CD4-positive, alpha-beta T cell treated with Interleukin-12 subunit alpha and Interleukin-12 subunit beta, for 1 hour (primary cell): ENCODE measurements at regions not wholly inside any gene's neighbourhood (a gene's known extent, or its start where the extent isn't known, plus 50 kb on each side); places are given as distances from the start of the nearest gene placed in this dataset.
A peak's percentile ranks its signal among the peaks of the same experiment; 100 is the strongest.

Experiments used
- DNase-seq: peaks from one replicate; pipeline ENCODE4 v3.0.0-alpha.2; 2020

DNA sequence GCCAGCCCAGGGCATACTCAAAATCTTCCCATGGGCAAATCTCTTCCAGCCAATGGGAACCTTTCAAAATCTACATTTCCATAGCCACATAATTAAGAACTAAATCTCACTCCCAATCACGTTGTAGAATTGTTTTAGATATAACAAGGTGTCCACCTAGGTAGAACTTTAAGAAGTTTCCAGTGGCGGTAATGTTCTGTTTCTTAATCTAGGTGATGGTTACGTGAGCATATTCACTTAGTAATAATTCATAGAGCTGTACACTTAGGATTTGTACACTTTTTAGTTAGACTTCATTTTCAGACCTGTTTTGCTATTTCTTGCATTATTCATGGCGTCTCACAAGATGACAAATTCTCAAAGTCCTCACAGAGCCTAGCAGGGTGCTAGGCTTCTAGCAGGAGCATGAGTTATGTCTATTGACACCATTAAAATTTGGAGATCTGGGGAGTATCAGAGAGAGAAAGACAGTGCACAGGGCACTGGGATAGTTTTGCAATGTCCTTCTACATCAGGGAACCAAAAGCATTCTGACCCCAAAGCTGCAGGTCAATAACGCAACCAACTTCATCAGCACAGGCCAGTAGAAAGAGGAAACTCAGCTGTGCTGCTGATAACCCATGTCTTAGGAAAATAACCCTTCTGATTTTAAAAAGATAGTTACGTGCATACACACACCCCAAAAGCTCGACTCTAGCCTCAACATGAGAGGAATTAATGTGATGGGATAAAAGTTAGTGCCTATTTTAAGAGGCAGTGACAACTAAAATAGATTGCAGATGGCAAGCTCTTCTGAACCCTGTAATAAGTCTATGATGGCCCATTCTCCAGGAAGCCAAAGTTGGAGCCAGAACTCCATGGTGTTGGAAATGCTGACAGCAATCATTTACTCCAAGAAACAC is 518.1 kb upstream of the JARID2 start:
- no peak for DNase-seq

DNA sequence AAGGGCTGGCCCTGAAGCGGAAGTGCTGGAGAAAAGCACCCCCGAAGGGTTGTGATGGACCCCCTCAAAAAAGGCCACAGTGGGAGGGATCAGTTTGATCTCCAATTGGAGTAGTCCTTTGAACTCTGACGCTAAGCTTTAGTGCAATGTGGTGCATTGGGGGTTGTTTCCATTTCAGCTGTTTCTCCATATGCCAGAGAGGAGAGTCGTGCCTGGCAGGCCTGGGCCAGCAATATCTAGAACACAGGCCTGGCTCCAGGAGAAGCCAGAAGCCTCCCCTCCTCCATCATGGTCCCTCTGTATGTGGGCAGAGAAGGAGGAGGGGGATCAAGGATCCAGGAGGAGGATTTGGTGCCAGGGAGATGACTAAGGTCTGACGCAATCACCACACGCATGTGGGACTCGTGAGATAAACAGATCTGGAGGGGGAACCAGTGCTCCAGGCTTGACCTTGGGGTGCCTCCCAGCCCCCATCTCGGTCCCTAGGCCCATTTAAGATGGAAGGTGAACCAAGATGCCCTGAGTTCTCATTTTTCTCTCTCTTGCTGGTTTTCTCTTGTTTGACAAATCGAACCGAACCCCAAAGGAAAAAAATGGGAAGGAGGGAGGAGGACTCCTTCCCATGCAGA is 517.4 kb upstream of the JARID2 start:
- no peak for DNase-seq

DNA sequence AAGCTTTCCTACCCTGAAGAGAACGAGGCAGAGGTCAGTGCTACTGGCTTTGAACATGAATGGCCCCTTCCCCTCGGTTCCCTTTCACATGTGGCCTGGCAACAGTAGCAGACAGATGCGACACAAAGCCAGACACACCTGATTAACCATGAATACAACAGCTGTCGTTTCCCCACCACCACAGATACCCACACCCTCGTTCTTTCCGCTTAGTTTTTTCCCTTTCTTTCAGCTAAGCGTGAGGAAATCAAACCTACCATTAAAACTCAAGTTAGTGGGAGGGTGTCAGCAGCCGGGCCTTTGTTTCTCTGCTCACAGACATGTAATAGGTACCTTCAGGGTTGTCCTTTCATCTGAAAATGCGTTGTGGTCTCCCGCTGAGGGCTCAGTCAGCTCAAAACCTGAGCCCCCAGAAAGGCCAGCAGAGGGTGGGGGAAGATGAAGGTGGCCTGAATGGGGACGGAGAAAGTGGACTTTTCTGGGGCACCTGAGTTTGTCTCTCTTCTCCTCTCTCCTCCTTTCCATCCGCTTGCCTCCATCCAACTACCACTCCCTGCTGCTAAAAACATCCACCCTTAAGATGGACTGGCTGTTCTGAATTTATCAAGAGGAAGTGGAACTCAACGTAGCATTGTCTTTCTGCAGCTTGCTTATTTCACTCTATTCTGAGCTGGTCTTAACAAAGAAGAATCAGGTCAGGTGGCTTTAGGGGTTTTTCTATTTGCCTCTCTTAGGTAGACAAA is 516.6 kb upstream of the JARID2 start:
- DNase-seq = no peak

DNA sequence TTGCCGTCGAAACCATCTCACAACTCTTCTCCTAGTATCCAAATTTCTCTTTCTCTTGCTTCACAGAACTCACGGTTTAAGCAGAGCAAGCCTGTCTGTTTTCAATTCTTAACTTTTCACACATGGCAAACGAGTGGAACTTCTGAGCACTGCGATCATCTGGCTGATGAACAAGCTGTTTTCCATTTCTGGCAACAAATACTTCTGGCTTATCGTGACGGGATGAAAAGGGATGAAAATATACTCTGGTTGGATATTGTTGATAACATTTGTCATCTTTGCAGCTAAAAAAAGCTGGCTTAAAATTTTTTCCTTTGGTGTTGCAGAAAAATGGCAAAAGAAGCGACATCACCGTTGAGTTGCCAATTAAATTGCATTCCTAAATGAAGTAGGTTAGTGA is 515.2 kb upstream of the JARID2 start:
- DNase-seq = no peak

DNA sequence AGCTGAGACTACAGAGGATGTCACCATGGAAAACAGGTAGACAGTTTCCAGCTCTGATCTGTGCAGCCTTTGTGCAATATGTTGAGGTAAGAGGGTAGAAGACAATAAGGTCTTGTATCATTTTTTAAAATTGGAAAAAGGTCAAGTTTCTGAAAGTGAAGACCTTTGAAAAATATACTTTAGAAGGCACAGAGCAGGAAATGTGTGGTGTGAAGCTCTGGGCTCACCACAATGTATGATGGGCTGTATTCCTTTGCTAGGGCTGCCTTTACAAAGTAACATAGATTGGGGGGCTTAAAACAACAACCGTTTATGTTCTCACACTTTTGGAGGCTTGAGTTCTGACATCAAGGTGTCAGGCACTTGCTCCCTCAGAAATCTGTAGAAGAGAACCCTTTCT is 514.3 kb upstream of the JARID2 start:
- DNase-seq = no peak

DNA sequence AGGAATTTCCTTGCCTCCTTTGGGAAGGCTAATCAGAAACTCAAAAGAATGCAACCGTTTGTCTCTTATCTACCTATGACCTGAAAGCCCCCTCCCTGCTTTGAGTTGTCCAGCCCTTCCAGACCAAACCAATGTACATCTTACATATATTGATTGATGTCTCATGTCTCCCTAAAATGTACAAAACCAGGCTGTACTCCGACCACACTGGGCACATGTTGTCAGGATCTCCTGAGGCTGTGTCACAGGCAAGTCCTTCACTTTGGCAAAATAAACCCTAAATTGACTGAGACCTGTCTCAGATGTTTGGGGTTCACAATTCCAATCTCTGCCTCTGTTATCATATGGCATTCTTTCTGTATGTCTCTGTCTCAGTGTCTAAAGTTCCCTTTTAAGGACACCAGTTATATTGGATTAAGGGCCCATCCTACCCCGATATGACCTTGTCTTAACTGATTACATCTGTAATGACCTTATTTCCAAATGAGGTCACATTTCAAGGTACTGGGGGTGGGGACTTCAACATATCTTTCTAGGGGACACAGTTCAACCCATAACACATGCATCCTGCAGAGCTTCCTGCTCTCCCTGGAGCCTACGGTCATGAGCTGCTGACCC is 513.5 kb upstream of the JARID2 start:
- DNase-seq = no peak

DNA sequence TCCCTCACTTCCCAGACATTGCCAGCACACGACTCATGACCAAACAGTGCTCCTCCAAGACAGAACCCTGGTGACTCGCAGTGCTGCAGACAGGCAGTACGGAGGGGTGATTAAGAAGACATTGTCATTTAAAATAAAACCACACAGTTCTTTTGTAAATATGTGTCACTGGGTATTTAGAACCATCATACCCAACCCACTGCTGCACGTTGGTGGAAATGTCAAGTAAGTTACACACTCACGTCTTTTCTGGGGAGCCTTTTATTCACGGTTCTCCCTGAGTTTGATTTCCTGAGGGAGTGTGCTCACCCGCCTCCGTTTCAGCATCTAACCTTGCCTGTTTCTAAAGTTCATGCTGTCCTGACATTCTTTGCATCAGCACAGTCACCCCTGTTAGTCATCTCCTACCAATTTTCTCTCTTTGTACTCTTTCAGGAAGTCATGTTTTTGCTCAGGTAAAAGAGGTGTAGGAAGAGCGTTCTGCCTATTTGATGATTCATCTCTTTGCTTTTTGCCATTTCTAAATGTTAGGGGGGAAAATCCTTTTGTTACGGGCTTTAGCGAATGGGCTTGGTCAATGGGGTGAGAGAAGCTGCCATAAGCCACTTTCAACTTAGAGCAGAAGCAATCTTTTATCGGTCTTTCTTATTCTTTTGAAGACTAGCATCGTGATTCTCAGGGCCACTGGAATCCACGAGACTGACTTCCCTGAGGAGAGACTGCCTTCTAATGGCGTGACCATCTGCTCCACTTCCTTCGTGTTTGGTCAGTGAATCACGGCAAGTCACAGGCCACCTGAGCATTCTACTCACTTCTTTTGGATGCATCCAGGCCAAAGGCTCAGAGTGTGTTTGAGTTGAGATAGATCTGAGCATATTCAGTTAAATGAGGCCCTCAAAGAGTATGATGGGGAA is 512.8 kb upstream of the JARID2 start:
- no peak for DNase-seq

DNA sequence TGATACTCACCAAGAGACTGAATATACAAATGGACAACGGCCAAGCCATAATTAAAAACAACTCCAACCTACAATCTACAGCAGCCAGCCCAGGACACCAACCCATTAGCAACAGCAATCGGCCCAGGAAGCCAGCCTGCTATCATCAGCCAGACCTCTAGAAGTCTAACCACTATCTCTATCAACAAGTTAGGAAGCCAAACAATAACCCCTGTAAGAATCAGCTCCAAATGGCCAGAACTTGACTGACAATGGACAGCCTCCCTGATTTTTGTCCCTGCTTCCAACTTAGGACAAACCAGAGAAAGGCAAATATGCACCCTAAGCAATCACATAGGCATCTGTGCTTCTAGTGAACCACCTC is 511.8 kb upstream of the JARID2 start:
- DNase-seq = no peak

DNA sequence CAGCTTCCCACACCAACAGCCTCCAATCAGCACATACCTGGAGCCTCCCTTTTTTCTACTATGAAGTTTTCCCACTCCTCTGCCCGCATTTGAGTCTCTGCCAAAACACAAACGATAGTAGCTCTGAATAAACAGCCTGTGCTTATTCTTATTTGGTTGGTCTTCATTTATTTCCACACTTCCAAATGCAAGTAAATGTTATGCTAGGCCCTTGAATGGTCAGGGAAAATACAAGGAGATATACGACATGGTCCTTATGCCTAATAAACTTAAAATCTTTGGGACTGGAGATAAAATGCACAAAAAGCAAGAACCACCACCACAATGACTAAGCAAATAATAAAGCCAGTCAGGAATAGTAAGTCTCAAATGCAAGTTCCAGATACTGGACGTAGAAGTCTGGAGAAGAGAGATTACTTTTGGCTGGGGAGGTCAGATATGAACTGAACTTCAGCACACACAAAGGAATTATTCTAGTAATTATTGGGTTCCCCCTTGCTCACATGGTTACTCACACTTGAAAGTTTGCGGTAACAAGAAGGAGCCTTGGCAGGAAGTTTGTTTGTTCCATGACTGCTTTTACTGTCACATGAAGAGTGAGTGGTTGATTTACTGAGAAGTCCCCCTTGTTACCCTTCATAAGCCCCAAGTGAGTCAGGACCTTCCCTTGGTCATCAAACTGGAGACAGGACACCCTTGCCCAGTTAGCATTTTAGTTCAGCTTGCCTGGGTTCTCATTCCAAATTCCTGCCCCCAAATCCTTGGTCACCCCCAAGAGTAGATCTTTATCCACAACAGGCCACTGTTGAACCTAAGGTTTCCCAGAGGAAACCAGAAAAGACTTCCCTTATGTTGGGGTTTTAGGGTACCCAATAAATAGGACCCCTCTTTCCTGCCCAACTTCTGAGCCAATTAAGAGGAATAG is 511.2 kb upstream of the JARID2 start:
- peak; percentile 52 for DNase-seq

DNA sequence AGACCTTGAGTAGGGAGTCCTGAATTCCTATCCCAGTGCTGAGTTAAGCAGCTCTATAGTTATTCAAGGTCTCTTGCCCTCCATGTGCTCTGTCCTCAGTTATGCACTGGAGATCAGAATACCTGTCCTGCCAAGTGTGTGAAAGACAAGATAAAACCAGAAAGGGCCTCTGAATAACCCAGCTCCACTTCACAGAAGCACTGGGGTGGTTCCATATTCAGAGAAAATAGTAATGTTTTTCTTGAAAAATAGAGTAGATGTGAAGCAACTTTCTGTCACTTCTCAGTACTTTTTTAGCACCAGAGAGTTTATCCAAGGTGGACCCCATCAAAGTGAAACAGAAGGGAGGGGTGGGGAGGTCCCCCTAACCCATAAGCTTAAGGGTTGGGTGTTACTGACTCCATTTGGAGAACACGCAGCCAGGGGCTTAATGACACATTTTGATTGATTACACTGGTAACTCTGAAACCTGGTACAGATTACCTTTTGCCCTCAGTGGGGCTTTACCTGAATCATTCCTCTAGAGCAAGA is 509.8 kb upstream of the JARID2 start:
- DNase-seq = no peak

DNA sequence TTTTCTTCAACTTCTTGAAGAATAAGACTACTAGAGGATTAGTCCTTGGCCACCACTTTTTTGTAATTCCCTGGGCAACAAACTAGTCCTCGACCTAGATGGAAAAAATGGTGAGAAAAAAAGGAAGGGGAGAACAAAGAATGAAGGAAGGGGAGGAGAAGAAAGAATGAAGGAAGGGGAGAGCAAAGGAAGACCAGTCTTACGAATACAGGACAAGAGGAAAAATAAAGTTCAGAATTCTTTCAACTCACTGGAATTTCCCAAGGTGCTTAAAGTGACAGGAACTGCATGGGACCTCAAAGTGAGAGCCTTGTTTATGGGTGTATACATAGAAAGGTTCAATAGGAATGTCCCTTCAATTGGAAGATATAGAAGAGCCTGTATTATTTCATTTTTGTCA is 509.3 kb upstream of the JARID2 start:
- no peak for DNase-seq

DNA sequence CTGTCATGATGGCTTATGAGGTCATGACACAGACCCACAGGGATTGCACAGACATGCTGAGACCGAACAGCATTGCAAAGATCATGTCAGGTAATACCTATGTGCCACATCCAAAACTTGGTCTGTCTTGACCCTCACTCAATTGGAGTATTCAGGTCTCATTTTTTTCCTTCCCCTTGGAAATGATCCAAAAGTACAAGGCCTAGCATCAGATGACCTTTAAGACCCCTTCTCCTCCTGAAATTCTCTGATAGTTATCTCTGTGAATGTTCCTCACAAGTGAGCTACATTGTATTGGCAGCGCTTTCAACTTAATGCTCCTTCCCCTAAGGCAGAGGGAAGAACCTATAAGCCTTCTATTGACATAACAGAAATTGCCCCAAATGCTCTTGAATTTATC is 507.4 kb upstream of the JARID2 start:
- DNase-seq = no peak

DNA sequence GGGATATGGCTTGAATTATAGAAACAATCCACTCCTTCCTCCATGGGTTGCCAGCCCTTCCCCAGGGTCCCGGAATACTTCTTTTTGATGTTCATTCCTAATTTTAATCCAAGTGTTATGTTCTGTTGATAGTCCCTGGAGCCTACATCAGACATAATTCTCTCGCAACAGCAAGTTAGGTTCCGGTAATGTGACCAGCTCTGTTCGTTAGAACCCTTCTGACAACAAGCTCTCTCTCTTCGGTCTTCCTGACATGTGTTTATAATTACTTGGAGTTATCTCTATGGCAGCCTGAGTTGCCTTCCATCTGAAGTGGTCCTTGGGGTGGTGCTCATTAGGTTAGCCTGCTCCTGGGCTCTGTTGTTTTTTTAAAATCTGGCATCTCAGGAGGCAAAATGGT is 506.9 kb upstream of the JARID2 start:
- DNase-seq = no peak

DNA sequence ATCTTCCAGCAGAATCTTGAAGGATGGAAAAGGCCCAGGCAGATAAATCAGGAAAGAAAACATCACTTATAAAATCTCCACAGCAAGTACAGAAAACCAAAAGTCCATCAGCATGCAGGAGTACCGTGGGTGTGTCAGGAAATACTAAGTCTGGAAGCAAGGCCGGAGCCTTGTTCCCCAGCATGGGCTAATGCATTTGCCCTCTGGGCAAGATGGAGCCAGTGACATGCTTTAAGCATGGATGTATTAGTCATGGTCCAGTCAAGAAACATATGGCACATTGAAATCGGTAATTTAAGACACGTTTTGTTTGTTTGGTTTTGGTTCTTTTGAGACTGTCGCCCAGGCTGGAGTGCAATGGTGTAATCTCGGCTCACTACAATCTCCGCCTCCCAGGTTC is 506.0 kb upstream of the JARID2 start:
- DNase-seq = no peak

DNA sequence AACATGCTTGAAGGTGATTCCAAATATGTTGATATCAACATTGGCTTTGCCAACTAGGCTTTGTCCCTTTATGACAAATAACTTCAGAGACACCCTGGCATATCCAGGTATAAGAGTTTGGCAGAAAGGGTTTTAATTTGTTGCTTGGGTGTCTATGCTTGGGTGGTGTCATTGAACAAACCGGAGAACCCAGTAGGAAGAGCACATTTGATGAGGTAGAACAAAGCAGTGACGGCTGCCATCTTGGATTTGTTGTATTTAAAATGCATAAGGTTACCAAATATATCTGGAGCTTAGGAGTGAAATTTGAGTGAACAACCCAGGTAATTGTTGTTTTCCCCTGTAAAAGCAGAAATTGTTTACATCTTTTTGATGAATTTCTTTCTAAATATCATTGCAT is 503.7 kb upstream of the JARID2 start:
- DNase-seq = no peak

DNA sequence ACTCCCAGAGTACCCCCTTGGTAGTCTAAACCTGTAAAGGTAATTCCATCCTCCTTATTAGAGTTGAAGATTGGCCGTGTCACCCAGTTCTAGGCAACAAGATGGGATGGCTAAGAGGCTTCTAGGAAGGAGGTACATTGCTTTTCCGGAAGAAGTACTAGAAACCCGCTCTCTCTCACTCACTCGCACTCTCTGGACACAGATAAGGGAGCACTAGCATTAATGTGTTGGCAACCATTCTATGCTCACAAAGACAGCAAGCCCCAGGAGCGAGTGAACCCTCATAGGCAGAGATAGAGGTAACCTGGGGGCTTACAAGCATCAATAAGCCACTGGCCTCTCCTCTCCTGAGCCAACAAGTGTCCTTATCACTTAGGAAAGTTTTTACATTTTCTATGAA is 503.2 kb upstream of the JARID2 start:
- no peak for DNase-seq

DNA sequence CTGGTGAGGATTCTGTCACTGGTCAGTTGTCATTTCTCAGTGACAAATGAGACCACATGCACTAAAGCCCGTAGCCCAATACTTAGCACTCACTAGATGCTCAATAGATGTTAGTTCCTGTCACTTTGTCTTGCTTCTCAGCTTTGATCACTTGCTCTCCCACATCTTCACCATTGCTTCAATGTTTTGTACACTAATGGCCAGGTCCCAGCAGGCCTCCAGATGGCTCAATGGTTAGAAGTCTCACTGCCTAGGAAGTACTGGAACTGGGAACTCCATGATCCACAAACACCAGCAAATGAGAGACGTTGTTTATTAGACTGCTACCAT is 502.8 kb upstream of the JARID2 start:
- DNase-seq = no peak

DNA sequence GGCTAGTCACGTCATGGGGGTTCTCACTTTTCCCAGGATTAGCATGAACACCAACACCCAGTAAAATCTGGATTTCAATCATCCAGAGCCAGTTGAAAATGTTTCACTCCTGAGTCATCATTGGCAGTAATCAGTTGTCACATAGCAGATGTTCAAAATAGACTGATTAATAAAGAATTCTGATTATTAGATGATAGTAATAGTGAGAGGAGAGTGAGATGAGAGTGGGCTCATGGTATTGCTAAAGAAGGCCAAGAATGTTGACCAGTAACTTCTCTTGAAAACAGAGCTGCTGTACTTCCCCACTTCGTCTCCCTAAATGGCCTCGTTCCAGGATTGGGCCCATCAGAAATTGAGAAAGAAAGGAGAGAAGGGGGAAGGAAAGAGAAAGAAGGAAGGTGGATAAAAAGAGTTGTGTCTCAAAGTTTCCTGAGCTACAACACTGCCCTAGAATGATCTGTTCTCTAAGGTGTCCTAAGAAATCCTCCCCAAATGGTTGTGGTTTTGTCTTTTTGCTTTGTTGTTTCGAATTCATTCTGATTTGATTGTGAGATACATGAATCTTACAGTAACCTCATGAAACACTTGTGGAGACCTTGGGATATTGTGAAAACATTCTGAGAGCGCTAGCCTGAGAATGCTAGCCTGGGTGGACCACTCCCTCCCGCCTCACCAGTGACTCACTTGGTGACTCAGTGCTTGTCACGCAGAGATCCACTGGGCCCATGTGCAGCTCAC is 502.2 kb upstream of the JARID2 start:
- peak; percentile 42 for DNase-seq

DNA sequence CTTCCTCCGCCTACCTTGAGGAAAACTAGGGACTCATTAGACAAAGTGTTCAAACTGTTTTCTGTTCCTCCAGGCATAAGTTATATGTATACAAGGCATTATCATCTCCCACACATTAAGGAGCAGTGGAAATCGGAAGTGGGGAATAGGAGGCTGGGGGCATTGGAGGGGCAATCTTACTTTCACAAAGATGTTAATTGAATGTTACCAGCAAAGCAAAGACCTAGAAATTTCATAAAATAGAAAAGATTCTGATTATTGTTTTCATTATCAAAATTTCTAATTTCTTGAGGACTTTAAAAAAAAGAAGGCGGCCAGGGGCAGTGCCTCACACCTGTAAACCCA is 501.7 kb upstream of the JARID2 start:
- DNase-seq = no peak

DNA sequence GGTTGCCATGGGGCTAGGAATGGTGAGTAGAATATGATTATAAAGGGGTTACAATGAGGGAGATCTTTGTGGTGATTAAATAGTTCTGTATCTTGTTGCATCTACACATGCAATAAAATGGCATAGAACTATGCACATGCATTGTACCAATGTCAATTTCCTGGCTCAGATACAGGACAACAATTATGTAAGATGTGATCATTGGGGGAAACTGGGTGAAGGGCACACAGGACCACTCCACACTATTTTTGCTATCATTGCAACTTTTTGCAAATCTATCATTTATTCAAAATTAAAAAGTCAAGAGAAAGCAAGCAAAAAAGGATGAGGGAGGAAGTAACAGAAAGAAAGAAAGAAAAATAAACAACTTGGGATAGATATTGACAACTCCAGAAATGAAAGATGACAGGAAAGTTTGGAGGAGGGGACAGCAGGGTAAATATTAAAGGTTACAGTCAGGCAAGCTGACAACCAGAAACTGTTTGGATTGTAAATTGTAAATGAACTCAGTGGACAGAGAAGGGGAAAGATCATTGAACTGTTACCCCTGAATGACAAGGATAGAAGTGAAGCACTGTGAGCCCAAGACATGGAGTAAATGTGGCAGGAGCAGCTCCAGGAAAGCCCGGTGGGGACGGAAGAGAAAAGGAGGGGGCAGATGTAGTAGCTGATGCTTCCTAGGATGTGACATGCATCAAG is 499.6 kb upstream of the JARID2 start:
- DNase-seq = no peak
